DND-41 (cell line): ENCODE measurements at regions not wholly inside any gene's neighbourhood (a gene's known extent, or its start where the extent isn't known, plus 50 kb on each side); places are given as distances from the start of the nearest gene placed in this dataset.

ENCODE experiments used
- ATAC-seq: fragments of 200-7000 bp; cut with Tn5 transposase; 3 replicates; pipeline ENCODE4 v1.9.1; 2021; ENCODE audit warnings: low read depth; ENCODE audit not compliant: insufficient read depth
- DNase-seq: peaks from one replicate; pipeline ENCODE4 v3.0.0-alpha.2; 2020
- H2AFZ ChIP-seq: 2 replicates; pipeline ENCODE4 v1.6.0; 2012; ENCODE audit warnings: low read depth, low read length
- H3K27ac ChIP-seq: 2 replicates; pipeline ENCODE4 v1.5.1; 2012; ENCODE audit warnings: low read length, inconsistent platforms
- H3K27me3 ChIP-seq: fragments of 200-600 bp; sonication (generic); 2 replicates; pipeline ENCODE4 v1.6.0; 2012; ENCODE audit warnings: low read length, mild to moderate bottlenecking, inconsistent platforms; ENCODE audit not compliant: insufficient read depth, poor library complexity
- H3K36me3 ChIP-seq: 2 replicates; pipeline ENCODE4 v1.5.1; 2012; ENCODE audit warnings: low read length, inconsistent platforms; ENCODE audit not compliant: insufficient read depth
- H3K4me1 ChIP-seq: 2 replicates; pipeline ENCODE4 v1.5.1; 2012; ENCODE audit warnings: mild to moderate bottlenecking, low read length; ENCODE audit not compliant: insufficient read depth
- H3K4me2 ChIP-seq: 2 replicates; pipeline ENCODE4 v1.6.0; 2012; ENCODE audit warnings: mild to moderate bottlenecking, moderate library complexity, low read length, inconsistent platforms; ENCODE audit not compliant: insufficient read depth
- H3K4me3 ChIP-seq, 2 experiments: fragments of 200-600 bp in 1 of 2; shearing (Covaris generic) in 1 of 2; 2 replicates each; pipeline ENCODE4 v1.5.1; 2012 to 2016; ENCODE audit warnings: inconsistent platforms in 2 of 2, low read length in 2 of 2, mild to moderate bottlenecking in 2 of 2, low read depth in 1 of 2, moderate library complexity in 1 of 2
- H3K79me2 ChIP-seq: 2 replicates; pipeline ENCODE4 v1.6.0; 2012; ENCODE audit warnings: low read length, inconsistent platforms; ENCODE audit not compliant: insufficient read depth
- H3K9ac ChIP-seq: 2 replicates; pipeline ENCODE4 v1.6.0; 2012; ENCODE audit warnings: low read depth, mild to moderate bottlenecking, inconsistent platforms, low read length, moderate library complexity
- H3K9me3 ChIP-seq: 2 replicates; pipeline ENCODE4 v1.5.1; 2012; ENCODE audit warnings: low read length, moderate library complexity, mild to moderate bottlenecking, inconsistent platforms; ENCODE audit not compliant: insufficient read depth, severe bottlenecking
- H4K20me1 ChIP-seq: 2 replicates; pipeline ENCODE4 v1.6.0; 2012; ENCODE audit warnings: low read length; ENCODE audit not compliant: insufficient read depth
- CTCF ChIP-seq: IDR thresholded peaks from 2 replicates; pipeline ENCODE4 v1.5.1; 2012; ENCODE audit warnings: borderline replicate concordance, low read length, moderate library complexity, mild to moderate bottlenecking; ENCODE audit not compliant: poor library complexity, severe bottlenecking; ENCODE audit errors: extremely low read depth
- EZH2 ChIP-seq: IDR thresholded peaks from 3 replicates; pipeline ENCODE4 v1.6.1; 2012; ENCODE audit warnings: borderline replicate concordance, low read depth, mild to moderate bottlenecking, moderate library complexity, low read length, inconsistent platforms; ENCODE audit not compliant: severe bottlenecking

- no peaks in the 10 kb centered on the region for H3K36me3 ChIP-seq
- H3K9ac ChIP-seq: no peak overlapping the region
- H4K20me1 ChIP-seq: no peaks in the 10 kb centered on the region
- DNase-seq: no peak
- no peaks in the 10 kb centered on the region for H3K79me2 ChIP-seq
- no peaks in the 10 kb centered on the region for H3K27me3 ChIP-seq
- ATAC-seq: no peak
- H3K4me1 ChIP-seq: no peaks in the 10 kb centered on the region
- H3K9me3 ChIP-seq: no peaks in the 10 kb centered on the region
- no peak overlapping the region for H3K27ac ChIP-seq
- no peak overlapping the region for H3K4me3 ChIP-seq
- H2AFZ ChIP-seq: no peak overlapping the region
- TF ChIP-seq EZH2 (no peak), CTCF (no peak)
- no peak overlapping the region for H3K4me2 ChIP-seq
Measured at GRCh38 chr2:144942516-144943256, 422.8 kb upstream of the ZEB2 start.

GRCh38 chr2:144941743-144942488 is 422.0 kb upstream of the ZEB2 start:
- Histone ChIP-seq H2AFZ (no peak overlapping the region), H4K20me1 (no peaks in the 10 kb centered on the region), H3K79me2 (no peaks in the 10 kb centered on the region), H3K4me3 (no peak overlapping the region), H3K27ac (no peak overlapping the region), H3K36me3 (no peaks in the 10 kb centered on the region), H3K9ac (no peak overlapping the region), H3K4me2 (no peak overlapping the region), H3K27me3 (no peaks in the 10 kb centered on the region), H3K4me1 (no peaks in the 10 kb centered on the region), H3K9me3 (no peaks in the 10 kb centered on the region)
- DNase-seq (no peak), ATAC-seq (no peak)
- TF ChIP-seq CTCF (no peak), EZH2 (no peak)

- TF ChIP-seq CTCF: no peak
- no peak for TF ChIP-seq EZH2
- no peaks in the 10 kb centered on the region for H4K20me1 ChIP-seq
- no peaks in the 10 kb centered on the region for H3K9me3 ChIP-seq
- no peaks in the 10 kb centered on the region for H3K79me2 ChIP-seq
- H3K27me3 ChIP-seq: no peaks in the 10 kb centered on the region
- no peaks in the 10 kb centered on the region for H3K4me1 ChIP-seq
- no peak overlapping the region for H3K27ac ChIP-seq
- no peak overlapping the region for H2AFZ ChIP-seq
- H3K9ac ChIP-seq: no peak overlapping the region
- no peak overlapping the region for H3K4me3 ChIP-seq
- ATAC-seq: no peak
- H3K36me3 ChIP-seq: no peaks in the 10 kb centered on the region
- DNase-seq: no peak
- H3K4me2 ChIP-seq: no peak overlapping the region
Measured at GRCh38 chr2:144939590-144939989, 419.7 kb upstream of the ZEB2 start.
